ENCODE measurements at regions not wholly inside any gene's neighbourhood (a gene's known extent, or its start where the extent isn't known, plus 50 kb on each side); places are given as distances from the start of the nearest gene placed in this dataset.

- Mint-ChIP-seq H3K4me1 (ENCODE audit: insufficient read depth, unreplicated experiment) (peaks cover 16% of the 10 kb centered on the region), H3K27me3 (ENCODE audit: insufficient read depth, unreplicated experiment) (no peaks in the 10 kb centered on the region), H3K36me3 (ENCODE audit: insufficient read depth, unreplicated experiment) (no peaks in the 10 kb centered on the region), H3K27ac (ENCODE audit: low read depth, unreplicated experiment) (no peak overlapping the region), H3K4me3 (ENCODE audit: unreplicated experiment) (no peak overlapping the region), H3K9me3 (ENCODE audit: unreplicated experiment) (peaks cover 6% of the 10 kb centered on the region)
- CTCF ChIA-PET: interaction anchor here (0.5 to 0.7 kb wide), 2 partner anchors 447 to 754 kb away, joined by 3 read pairs; no protein-coding TSS in a partner anchor
- no peak for TF ChIP-seq CTCF (IDR thresholded peaks at IDR 0.05; ENCODE audit: unreplicated experiment)
- BruUV-seq (replicated peaks): no TSS peak
- intact Hi-C loops (cut with micrococcal nuclease): no loop called here
- POLR2A ChIA-PET: interaction anchor here (0.6 to 1.1 kb wide), 2 partner anchors 8 to 347 kb away, joined by 3 read pairs; no protein-coding TSS in a partner anchor
- no peak for DNase-seq (ENCODE audit: unreplicated experiment)
Observed at GRCh38 chr1:55448261-55448660, 233.1 kb upstream of the USP24 start.

GRCh38 chr1:55447488-55447887 is 232.3 kb upstream of the USP24 start:
- peak; percentile 45 for DNase-seq (ENCODE audit: unreplicated experiment)
- H3K4me3 Mint-ChIP-seq (ENCODE audit: unreplicated experiment): no peak overlapping the region
- intact Hi-C loops (cut with micrococcal nuclease): no loop called here
- no peak overlapping the region for H3K27ac Mint-ChIP-seq (ENCODE audit: low read depth, unreplicated experiment)
- ChIA-PET POLR2A (interaction anchor here (0.6 to 1.1 kb wide), 2 partner anchors 9 to 18 kb away, joined by 3 to 5 read pairs; no protein-coding TSS in a partner anchor), CTCF (interaction anchor here (0.5 kb wide), 1 partner anchor 448 kb away, joined by 3 read pairs; no protein-coding TSS in a partner anchor)
- H3K36me3 Mint-ChIP-seq (ENCODE audit: insufficient read depth, unreplicated experiment): no peaks in the 10 kb centered on the region
- no peak for TF ChIP-seq CTCF (IDR thresholded peaks at IDR 0.05; ENCODE audit: unreplicated experiment)
- no peaks in the 10 kb centered on the region for H3K27me3 Mint-ChIP-seq (ENCODE audit: insufficient read depth, unreplicated experiment)
- peaks cover 20% of the 10 kb centered on the region for H3K4me1 Mint-ChIP-seq (ENCODE audit: insufficient read depth, unreplicated experiment)
- no TSS peak for BruUV-seq (replicated peaks)
- H3K9me3 Mint-ChIP-seq (ENCODE audit: unreplicated experiment): peaks cover 6% of the 10 kb centered on the region

GRCh38 chr1:55446351-55446750 is 231.2 kb upstream of the USP24 start:
- Mint-ChIP-seq H3K27ac (ENCODE audit: low read depth, unreplicated experiment) (no peak overlapping the region), H3K36me3 (ENCODE audit: insufficient read depth, unreplicated experiment) (no peaks in the 10 kb centered on the region), H3K27me3 (ENCODE audit: insufficient read depth, unreplicated experiment) (no peaks in the 10 kb centered on the region), H3K4me3 (ENCODE audit: unreplicated experiment) (no peak overlapping the region), H3K9me3 (ENCODE audit: unreplicated experiment) (peaks cover 6% of the 10 kb centered on the region), H3K4me1 (ENCODE audit: insufficient read depth, unreplicated experiment) (peaks cover 20% of the 10 kb centered on the region)
- no peak for DNase-seq (ENCODE audit: unreplicated experiment)
- BruUV-seq (replicated peaks): no TSS peak
- CTCF ChIA-PET: no interaction called here
- POLR2A ChIA-PET: interaction anchor here (0.6 to 0.7 kb wide), 2 partner anchors 291 to 422 kb away, joined by 3 read pairs; no protein-coding TSS in a partner anchor
- intact Hi-C loops (cut with micrococcal nuclease): no loop called here
- TF ChIP-seq CTCF (IDR thresholded peaks at IDR 0.05; ENCODE audit: unreplicated experiment): no peak

GRCh38 chr1:55445416-55445815 is 230.3 kb upstream of the USP24 start:
- H3K9me3 Mint-ChIP-seq (ENCODE audit: unreplicated experiment): peaks cover under 1% of the 10 kb centered on the region
- H3K36me3 Mint-ChIP-seq (ENCODE audit: insufficient read depth, unreplicated experiment): no peaks in the 10 kb centered on the region
- POLR2A ChIA-PET: no interaction called here
- no TSS peak for BruUV-seq (replicated peaks)
- no peak for DNase-seq (ENCODE audit: unreplicated experiment)
- no peak for TF ChIP-seq CTCF (IDR thresholded peaks at IDR 0.05; ENCODE audit: unreplicated experiment)
- no peak overlapping the region for H3K4me3 Mint-ChIP-seq (ENCODE audit: unreplicated experiment)
- CTCF ChIA-PET: no interaction called here
- peaks cover 20% of the 10 kb centered on the region for H3K4me1 Mint-ChIP-seq (ENCODE audit: insufficient read depth, unreplicated experiment)
- H3K27me3 Mint-ChIP-seq (ENCODE audit: insufficient read depth, unreplicated experiment): no peaks in the 10 kb centered on the region
- intact Hi-C loops (cut with micrococcal nuclease): no loop called here
- no peak overlapping the region for H3K27ac Mint-ChIP-seq (ENCODE audit: low read depth, unreplicated experiment)

All from MCF 10A (cell line).